HepG2 (cell line): ENCODE measurements at regions not wholly inside any gene's neighbourhood (a gene's known extent, or its start where the extent isn't known, plus 50 kb on each side); places are given as distances from the start of the nearest gene placed in this dataset.

Source experiments
- CTCF ChIP-seq: sonication (generic); formaldehyde crosslinking; IDR thresholded peaks from 2 replicates; pipeline ENCODE4 v1.5.0; 2020; ENCODE audit warnings: mild to moderate bottlenecking, missing genetic modification reagents, moderate library complexity
- MTA1 ChIP-seq: sonication (generic); formaldehyde crosslinking; IDR thresholded peaks from 2 replicates; pipeline ENCODE4 v1.4.0; 2020; ENCODE audit warnings: missing genetic modification reagents, mild to moderate bottlenecking, borderline replicate concordance
- ZNF251 ChIP-seq: sonication (generic); formaldehyde crosslinking; IDR thresholded peaks from 2 replicates; pipeline ENCODE4 v1.9.0; 2021; ENCODE audit warnings: mild to moderate bottlenecking, missing genetic modification reagents
- ZNF567 ChIP-seq: sonication (generic); formaldehyde crosslinking; IDR thresholded peaks from 2 replicates; pipeline ENCODE4 v1.8.1; 2023; ENCODE audit warnings: mild to moderate bottlenecking, missing genetic modification reagents, borderline replicate concordance
- TF ChIP-seq, protein P1 (sequence below): sonication (generic); formaldehyde crosslinking; IDR thresholded peaks from 2 replicates; pipeline ENCODE4 v1.5.0; 2020; ENCODE audit warnings: missing genetic modification reagents, mild to moderate bottlenecking, borderline replicate concordance

GRCh38 chr3:76011121-76011520 lies 225.8 kb upstream of the ZNF717 start:
- TF ChIP-seq ZNF251 (CRISPR knock-in tag) (no peak), CTCF (CRISPR knock-in tag) (no peak), ZNF567 (CRISPR knock-in tag) (no peak), MTA1 (CRISPR knock-in tag) (no peak)
- TF ChIP-seq, protein P1, sequence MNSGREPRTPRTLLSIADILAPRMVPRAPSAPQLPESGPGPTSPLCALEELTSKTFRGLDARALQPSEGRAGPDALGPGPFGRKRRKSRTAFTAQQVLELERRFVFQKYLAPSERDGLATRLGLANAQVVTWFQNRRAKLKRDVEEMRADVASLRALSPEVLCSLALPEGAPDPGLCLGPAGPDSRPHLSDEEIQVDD (CRISPR knock-in tag): no peak
